Fibroblast of mammary gland (primary cell): ENCODE measurements at regions not wholly inside any gene's neighbourhood (a gene's known extent, or its start where the extent isn't known, plus 50 kb on each side); places are given as distances from the start of the nearest gene placed in this dataset.

ENCODE experiments used
- DNase-seq: peaks from one replicate; pipeline ENCODE4 v3.0.0-alpha.2; 2010; ENCODE audit warnings: low read depth
- H3K4me3 ChIP-seq: 2 replicates; pipeline ENCODE4 v1.5.1; 2011; ENCODE audit warnings: low read depth, mild to moderate bottlenecking, low read length, moderate library complexity; ENCODE audit not compliant: control insufficient read depth
- CTCF ChIP-seq: conservative IDR thresholded peaks from 2 replicates; pipeline ENCODE4 v1.5.1; 2011; ENCODE audit warnings: low read depth, low read length, inconsistent platforms; ENCODE audit not compliant: control insufficient read depth, insufficient read depth

GRCh38 chr14:99347561-99347960 is 75.6 kb upstream of the BCL11B start:
- no peak for DNase-seq
- TF ChIP-seq CTCF = no peak
- no peak overlapping the region for H3K4me3 ChIP-seq

GRCh38 chr14:99346470-99347080 is 74.6 kb upstream of the BCL11B start:
- no peak overlapping the region for H3K4me3 ChIP-seq
- no peak for TF ChIP-seq CTCF
- no peak for DNase-seq

- no peak for TF ChIP-seq CTCF
- DNase-seq = no peak
- no peak overlapping the region for H3K4me3 ChIP-seq
Observed at GRCh38 chr14:99345472-99345871, 73.5 kb upstream of the BCL11B start.

GRCh38 chr14:99344051-99344758 is 72.2 kb upstream of the BCL11B start:
- H3K4me3 ChIP-seq = no peak overlapping the region
- no peak for TF ChIP-seq CTCF
- no peak for DNase-seq

GRCh38 chr14:99342906-99343305 is 70.9 kb upstream of the BCL11B start:
- TF ChIP-seq CTCF = no peak
- DNase-seq = no peak
- no peak overlapping the region for H3K4me3 ChIP-seq

- DNase-seq = no peak
- no peak overlapping the region for H3K4me3 ChIP-seq
- no peak for TF ChIP-seq CTCF
Observed at GRCh38 chr14:99342204-99342603, 70.2 kb upstream of the BCL11B start.

- no peak for TF ChIP-seq CTCF
- H3K4me3 ChIP-seq = no peak overlapping the region
- DNase-seq = no peak
Observed at GRCh38 chr14:99339551-99339950, 67.6 kb upstream of the BCL11B start.
